Activated T-cell treated with anti-CD3 and anti-CD28 coated beads, Interleukin-2, amount 50 U/mL, for 48 hours (primary cell): ENCODE measurements at regions not wholly inside any gene's neighbourhood (a gene's known extent, or its start where the extent isn't known, plus 50 kb on each side); places are given as distances from the start of the nearest gene placed in this dataset.
"Not testable (repeated sequence)": the region's sequence is repeated elsewhere in the genome, so short reads cannot be mapped to it uniquely, and the experiment has no call there.

Source experiments
- DNase-seq, 2 experiments: peaks; one replicate each; pipeline ENCODE4 v3.0.0-alpha.2; 2020

- DNase-seq: no peak
Measured at GRCh38 chr16:52033992-52034391, 513.0 kb downstream of the TOX3 start.

GRCh38 chr16:52022980-52023379 is 524.0 kb downstream of the TOX3 start:
- no peak for DNase-seq

GRCh38 chr16:52022177-52022576 is 524.8 kb downstream of the TOX3 start:
- no peak for DNase-seq

- no peak for DNase-seq
Measured at GRCh38 chr16:52016387-52016786, 530.6 kb downstream of the TOX3 start.

- no peak for DNase-seq
Measured at GRCh38 chr16:52005551-52005950, 541.4 kb downstream of the TOX3 start.

GRCh38 chr16:52004343-52004742 is 542.6 kb downstream of the TOX3 start:
- DNase-seq: no peak

- DNase-seq: no peak
Measured at GRCh38 chr16:52002026-52002425, 544.9 kb downstream of the TOX3 start.

- DNase-seq: no peak
Measured at GRCh38 chr16:51996516-51996915, 550.4 kb downstream of the TOX3 start.

- no peak for DNase-seq
Measured at GRCh38 chr16:51994597-51994996, 552.3 kb downstream of the TOX3 start.

GRCh38 chr16:51989637-51990230 is 557.2 kb downstream of the TOX3 start:
- DNase-seq: no peak

- no peak for DNase-seq
Measured at GRCh38 chr16:51988977-51989376, 558.0 kb downstream of the TOX3 start.

- no peak for DNase-seq
Measured at GRCh38 chr16:51987519-51987918, 559.4 kb downstream of the TOX3 start.

GRCh38 chr16:51986717-51987116 is 560.2 kb downstream of the TOX3 start:
- no peak for DNase-seq

- DNase-seq: no peak
Measured at GRCh38 chr16:51986301-51986700, 560.6 kb downstream of the TOX3 start.

- no peak for DNase-seq
Measured at GRCh38 chr16:51985126-51985525, 561.8 kb downstream of the TOX3 start.

GRCh38 chr16:51984395-51984794 is 562.5 kb downstream of the TOX3 start:
- no peak for DNase-seq

GRCh38 chr16:51982715-51983680 is 563.9 kb downstream of the TOX3 start:
- no peak for DNase-seq

GRCh38 chr16:51981725-51982124 is 565.2 kb downstream of the TOX3 start:
- DNase-seq: no peak

- DNase-seq: not testable (repeated sequence)
Measured at GRCh38 chr16:51977506-51977905, 569.4 kb downstream of the TOX3 start.

- DNase-seq: no peak
Measured at GRCh38 chr16:51971184-51971583, 575.8 kb downstream of the TOX3 start.

GRCh38 chr16:51968749-51969148 is 578.2 kb downstream of the TOX3 start:
- DNase-seq: no peak

GRCh38 chr16:51967646-51968045 is 579.3 kb downstream of the TOX3 start:
- DNase-seq: no peak

- DNase-seq: no peak
Measured at GRCh38 chr16:51960931-51961330, 586.0 kb downstream of the TOX3 start.

GRCh38 chr16:51953286-51953985 is 593.5 kb downstream of the TOX3 start:
- no peak for DNase-seq
